ENCODE measurements at regions not wholly inside any gene's neighbourhood (a gene's known extent, or its start where the extent isn't known, plus 50 kb on each side); places are given as distances from the start of the nearest gene placed in this dataset.

DNA sequence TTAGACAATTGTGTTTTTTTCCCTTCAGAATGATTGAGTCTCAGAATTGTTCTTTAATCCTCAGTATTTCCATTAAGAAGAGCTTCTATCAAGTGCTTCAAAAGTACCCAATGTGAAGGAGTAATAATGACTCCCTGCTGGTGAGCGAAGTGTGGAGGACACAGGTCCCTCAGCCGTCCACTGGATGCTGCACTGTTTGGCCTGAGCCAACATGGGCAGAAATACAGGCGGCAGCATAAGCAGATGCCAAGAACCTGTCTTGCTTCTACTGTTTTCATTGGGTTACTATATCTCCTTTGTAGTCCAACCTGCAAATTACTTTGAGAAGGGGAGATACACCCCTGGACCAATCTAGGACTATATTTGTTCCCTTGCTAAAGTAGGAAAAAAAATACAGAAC, 55.3 kb upstream of the DPH5 start:
- no peak for DNase-seq (ENCODE audit: low read depth)
- TF ChIP-seq, protein P1, sequence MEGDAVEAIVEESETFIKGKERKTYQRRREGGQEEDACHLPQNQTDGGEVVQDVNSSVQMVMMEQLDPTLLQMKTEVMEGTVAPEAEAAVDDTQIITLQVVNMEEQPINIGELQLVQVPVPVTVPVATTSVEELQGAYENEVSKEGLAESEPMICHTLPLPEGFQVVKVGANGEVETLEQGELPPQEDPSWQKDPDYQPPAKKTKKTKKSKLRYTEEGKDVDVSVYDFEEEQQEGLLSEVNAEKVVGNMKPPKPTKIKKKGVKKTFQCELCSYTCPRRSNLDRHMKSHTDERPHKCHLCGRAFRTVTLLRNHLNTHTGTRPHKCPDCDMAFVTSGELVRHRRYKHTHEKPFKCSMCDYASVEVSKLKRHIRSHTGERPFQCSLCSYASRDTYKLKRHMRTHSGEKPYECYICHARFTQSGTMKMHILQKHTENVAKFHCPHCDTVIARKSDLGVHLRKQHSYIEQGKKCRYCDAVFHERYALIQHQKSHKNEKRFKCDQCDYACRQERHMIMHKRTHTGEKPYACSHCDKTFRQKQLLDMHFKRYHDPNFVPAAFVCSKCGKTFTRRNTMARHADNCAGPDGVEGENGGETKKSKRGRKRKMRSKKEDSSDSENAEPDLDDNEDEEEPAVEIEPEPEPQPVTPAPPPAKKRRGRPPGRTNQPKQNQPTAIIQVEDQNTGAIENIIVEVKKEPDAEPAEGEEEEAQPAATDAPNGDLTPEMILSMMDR (conservative IDR thresholded peaks at IDR 0.05; ENCODE audit: low read length), result no peak
- H3K4me3 ChIP-seq (ENCODE audit: low read length), result no peak overlapping the region

DNA sequence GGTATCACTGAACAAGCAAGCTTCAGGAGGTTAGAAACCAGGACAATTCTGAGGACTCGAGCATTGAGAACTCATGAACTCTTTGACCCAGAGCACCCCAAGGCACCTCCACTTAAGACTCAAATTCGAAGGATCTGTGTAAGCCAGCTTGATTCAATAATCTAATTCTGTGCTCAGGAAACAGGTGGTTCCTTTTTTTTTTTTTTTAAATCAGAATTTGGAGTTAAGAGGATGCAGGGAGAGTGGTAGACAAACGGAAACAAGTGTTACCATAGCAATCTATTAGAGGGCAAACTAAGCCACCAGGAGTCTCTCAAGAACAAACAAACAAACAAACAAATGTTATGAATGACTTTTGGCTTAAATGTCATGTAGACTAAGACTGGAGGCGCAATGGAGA, 53.8 kb upstream of the DPH5 start:
- no peak overlapping the region for H3K4me3 ChIP-seq (ENCODE audit: low read length)
- DNase-seq (ENCODE audit: low read depth), result no peak
- TF ChIP-seq, protein P1 (conservative IDR thresholded peaks at IDR 0.05; ENCODE audit: low read length), result no peak

DNA sequence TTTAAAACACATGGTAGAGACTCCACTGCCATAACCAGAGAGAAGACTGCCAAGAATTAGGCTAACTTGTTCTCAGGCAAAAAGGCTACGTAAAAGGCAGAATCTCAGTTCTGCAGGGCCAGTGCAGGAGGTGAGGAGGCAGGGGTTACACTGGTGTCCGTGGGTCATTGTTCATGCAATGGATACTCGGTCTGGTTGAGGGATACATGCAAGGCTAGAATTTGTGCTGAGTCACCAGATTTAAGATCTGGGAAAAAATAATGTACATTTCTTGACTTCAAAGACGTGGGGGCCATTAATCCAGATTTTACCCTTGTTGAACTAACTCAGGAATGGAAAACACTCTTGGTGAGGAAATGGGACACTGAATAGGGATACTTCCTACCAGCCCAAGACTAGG, 52.3 kb upstream of the DPH5 start:
- no peak for DNase-seq (ENCODE audit: low read depth)
- TF ChIP-seq, protein P1 (conservative IDR thresholded peaks at IDR 0.05; ENCODE audit: low read length), result no peak
- H3K4me3 ChIP-seq (ENCODE audit: low read length), result no peak overlapping the region

DNA sequence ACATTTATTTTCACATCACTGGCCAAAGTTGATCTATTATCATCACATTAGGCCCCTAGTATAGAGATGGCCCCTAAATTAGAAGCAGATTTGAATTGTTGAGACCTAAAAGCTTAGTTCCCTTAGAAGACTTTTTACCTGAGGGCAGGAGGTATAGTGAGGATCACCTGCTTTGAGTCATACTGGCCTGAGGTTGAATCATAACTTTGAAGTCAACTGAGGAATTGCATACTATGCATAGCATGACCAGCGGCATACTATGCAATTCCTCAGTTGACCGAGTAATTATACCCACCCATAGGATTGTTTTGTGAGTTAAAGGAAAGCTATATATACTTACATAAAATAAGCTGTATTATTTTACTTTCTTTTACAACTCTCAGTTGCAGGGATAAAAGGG, 50.3 kb upstream of the DPH5 start:
- DNase-seq (ENCODE audit: low read depth), result no peak
- no peak overlapping the region for H3K4me3 ChIP-seq (ENCODE audit: low read length)
- TF ChIP-seq, protein P1 (conservative IDR thresholded peaks at IDR 0.05; ENCODE audit: low read length), result no peak

Data from AG10803 (cell line).